Progenitor cell of endocrine pancreas (in vitro differentiated cells): ENCODE measurements at regions not wholly inside any gene's neighbourhood (a gene's known extent, or its start where the extent isn't known, plus 50 kb on each side); places are given as distances from the start of the nearest gene placed in this dataset.

Experiments used
- DNase-seq: peaks from one replicate; pipeline ENCODE4 v3.0.0; 2021; ENCODE audit warnings: low spot score; ENCODE audit not compliant: unreplicated experiment
- H3K27ac Mint-ChIP-seq: 2 replicates; pipeline ENCODE4 v1.8.0; 2021; ENCODE audit warnings: mild to moderate bottlenecking, moderate library complexity, mixed read lengths
- H3K27me3 Mint-ChIP-seq: 2 replicates; pipeline ENCODE4 v1.8.0; 2021; ENCODE audit warnings: mixed read lengths
- H3K36me3 Mint-ChIP-seq: 2 replicates; pipeline ENCODE4 v1.8.0; 2022; ENCODE audit warnings: mixed read lengths; ENCODE audit not compliant: insufficient read depth
- H3K4me1 Mint-ChIP-seq: 2 replicates; pipeline ENCODE4 v1.8.0; 2021; ENCODE audit warnings: low read depth, mixed read lengths
- H3K4me3 Mint-ChIP-seq: 2 replicates; pipeline ENCODE4 v1.8.0; 2021; ENCODE audit warnings: low read depth, mild to moderate bottlenecking, moderate library complexity, mixed read lengths
- H3K9me3 Mint-ChIP-seq: 2 replicates; pipeline ENCODE4 v1.8.0; 2021; ENCODE audit warnings: low read depth, mixed read lengths
- TF ChIP-seq, protein P1 (sequence below): fragments of 200-600 bp; sonication (generic); IDR thresholded peaks from one replicate; pipeline ENCODE4 v1.5.0; 2021; ENCODE audit warnings: antibody characterized with exemption, mild to moderate bottlenecking; ENCODE audit not compliant: unreplicated experiment

GRCh38 chr5:107313921-107314320 is 356.8 kb downstream of the EFNA5 start:
- Mint-ChIP-seq H3K4me1 (no peaks in the 10 kb centered on the region), H3K27me3 (peaks cover 3% of the 10 kb centered on the region), H3K27ac (no peak overlapping the region), H3K36me3 (no peaks in the 10 kb centered on the region), H3K9me3 (peaks cover 3% of the 10 kb centered on the region), H3K4me3 (no peak overlapping the region)
- no peak for DNase-seq
- TF ChIP-seq, protein P1, sequence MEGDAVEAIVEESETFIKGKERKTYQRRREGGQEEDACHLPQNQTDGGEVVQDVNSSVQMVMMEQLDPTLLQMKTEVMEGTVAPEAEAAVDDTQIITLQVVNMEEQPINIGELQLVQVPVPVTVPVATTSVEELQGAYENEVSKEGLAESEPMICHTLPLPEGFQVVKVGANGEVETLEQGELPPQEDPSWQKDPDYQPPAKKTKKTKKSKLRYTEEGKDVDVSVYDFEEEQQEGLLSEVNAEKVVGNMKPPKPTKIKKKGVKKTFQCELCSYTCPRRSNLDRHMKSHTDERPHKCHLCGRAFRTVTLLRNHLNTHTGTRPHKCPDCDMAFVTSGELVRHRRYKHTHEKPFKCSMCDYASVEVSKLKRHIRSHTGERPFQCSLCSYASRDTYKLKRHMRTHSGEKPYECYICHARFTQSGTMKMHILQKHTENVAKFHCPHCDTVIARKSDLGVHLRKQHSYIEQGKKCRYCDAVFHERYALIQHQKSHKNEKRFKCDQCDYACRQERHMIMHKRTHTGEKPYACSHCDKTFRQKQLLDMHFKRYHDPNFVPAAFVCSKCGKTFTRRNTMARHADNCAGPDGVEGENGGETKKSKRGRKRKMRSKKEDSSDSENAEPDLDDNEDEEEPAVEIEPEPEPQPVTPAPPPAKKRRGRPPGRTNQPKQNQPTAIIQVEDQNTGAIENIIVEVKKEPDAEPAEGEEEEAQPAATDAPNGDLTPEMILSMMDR = no peak

GRCh38 chr5:107313098-107313497 is 357.6 kb downstream of the EFNA5 start:
- peaks cover 3% of the 10 kb centered on the region for H3K27me3 Mint-ChIP-seq
- peaks cover 3% of the 10 kb centered on the region for H3K9me3 Mint-ChIP-seq
- H3K4me3 Mint-ChIP-seq = no peak overlapping the region
- TF ChIP-seq, protein P1 = no peak
- no peak overlapping the region for H3K27ac Mint-ChIP-seq
- no peaks in the 10 kb centered on the region for H3K4me1 Mint-ChIP-seq
- DNase-seq = no peak
- H3K36me3 Mint-ChIP-seq = no peaks in the 10 kb centered on the region

- H3K27ac Mint-ChIP-seq = no peak overlapping the region
- no peaks in the 10 kb centered on the region for H3K36me3 Mint-ChIP-seq
- TF ChIP-seq, protein P1 = no peak
- H3K4me1 Mint-ChIP-seq = no peaks in the 10 kb centered on the region
- DNase-seq = no peak
- H3K9me3 Mint-ChIP-seq = peaks cover 3% of the 10 kb centered on the region
- H3K27me3 Mint-ChIP-seq = no peaks in the 10 kb centered on the region
- H3K4me3 Mint-ChIP-seq = no peak overlapping the region
Observed at GRCh38 chr5:107310181-107310580, 360.6 kb downstream of the EFNA5 start.

DNA sequence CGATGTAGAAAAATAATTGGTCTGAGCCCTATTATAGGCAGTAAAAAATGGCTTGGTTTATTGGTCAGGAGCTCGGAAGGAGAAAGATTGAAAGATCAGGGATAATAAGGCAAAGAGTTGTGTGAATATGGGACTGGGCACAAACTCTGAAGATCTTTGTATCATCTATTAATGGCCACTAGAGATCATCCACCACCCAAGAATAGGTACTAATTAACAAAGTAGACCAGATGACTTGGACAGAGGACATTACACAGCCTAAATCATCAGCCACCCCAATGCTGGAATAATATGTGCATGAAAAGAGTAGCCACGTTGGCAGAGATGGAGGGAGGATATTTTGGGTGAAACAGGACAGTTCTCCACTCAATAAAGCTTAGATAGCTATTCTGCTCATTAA is 364.1 kb downstream of the EFNA5 start:
- H3K4me1 Mint-ChIP-seq = no peaks in the 10 kb centered on the region
- DNase-seq = no peak
- no peak overlapping the region for H3K27ac Mint-ChIP-seq
- H3K27me3 Mint-ChIP-seq = no peaks in the 10 kb centered on the region
- peaks cover 3% of the 10 kb centered on the region for H3K9me3 Mint-ChIP-seq
- H3K4me3 Mint-ChIP-seq = no peak overlapping the region
- TF ChIP-seq, protein P1 = no peak
- H3K36me3 Mint-ChIP-seq = no peaks in the 10 kb centered on the region

- H3K27me3 Mint-ChIP-seq = no peaks in the 10 kb centered on the region
- H3K4me3 Mint-ChIP-seq = no peak overlapping the region
- peaks cover 3% of the 10 kb centered on the region for H3K9me3 Mint-ChIP-seq
- peaks cover under 1% of the 10 kb centered on the region for H3K4me1 Mint-ChIP-seq
- no peak for DNase-seq
- no peaks in the 10 kb centered on the region for H3K36me3 Mint-ChIP-seq
- H3K27ac Mint-ChIP-seq = no peak overlapping the region
- TF ChIP-seq, protein P1 = no peak
Observed at GRCh38 chr5:107306002-107306401, 364.7 kb downstream of the EFNA5 start.
